SK-N-MC (cell line): ENCODE measurements at regions not wholly inside any gene's neighbourhood (a gene's known extent, or its start where the extent isn't known, plus 50 kb on each side); places are given as distances from the start of the nearest gene placed in this dataset.

Source experiments
- EZH2 ChIP-seq: fragments of 200-600 bp; sonication (generic); IDR thresholded peaks from one replicate; pipeline ENCODE4 v1.6.1; 2017; ENCODE audit warnings: antibody characterized with exemption
- POLR2AphosphoS5 ChIP-seq: IDR thresholded peaks from 2 replicates; pipeline ENCODE4 v1.6.1; 2012; ENCODE audit warnings: mild to moderate bottlenecking, low read depth, low read length, borderline replicate concordance

DNA sequence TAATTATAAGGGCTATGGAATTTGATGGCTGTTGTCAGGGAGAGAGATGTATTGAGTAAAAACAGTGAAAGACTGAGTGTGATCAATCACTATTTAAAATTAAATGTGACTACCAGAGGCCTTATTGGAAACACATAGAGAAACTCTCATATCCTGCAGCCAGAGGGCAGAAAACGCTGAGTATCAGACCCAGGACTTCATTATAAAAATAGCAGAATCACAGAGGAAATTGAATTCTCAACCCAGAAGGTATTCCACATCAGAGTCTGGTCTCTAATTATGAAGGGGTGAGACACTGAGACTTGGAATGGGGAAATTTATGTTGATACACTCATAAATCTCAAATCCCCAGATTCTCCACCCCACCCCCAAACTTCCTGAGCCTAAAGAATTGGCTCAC, 69.5 kb upstream of the IL6 start:
- TF ChIP-seq POLR2AphosphoS5 (no peak), EZH2 (no peak)
